GM10266 (cell line): ENCODE measurements at regions not wholly inside any gene's neighbourhood (a gene's known extent, or its start where the extent isn't known, plus 50 kb on each side); places are given as distances from the start of the nearest gene placed in this dataset.

Experiments used
- DNase-seq: peaks from one replicate; pipeline ENCODE4 v3.0.0; 2012; ENCODE audit errors: extremely low spot score
- TF ChIP-seq, protein P1 (sequence below): IDR thresholded peaks from 2 replicates; pipeline ENCODE4 v1.5.1; 2012; ENCODE audit warnings: mild to moderate bottlenecking, low read depth; ENCODE audit not compliant: control insufficient read depth, insufficient read depth; ENCODE audit errors: missing control alignments

- TF ChIP-seq, protein P1, sequence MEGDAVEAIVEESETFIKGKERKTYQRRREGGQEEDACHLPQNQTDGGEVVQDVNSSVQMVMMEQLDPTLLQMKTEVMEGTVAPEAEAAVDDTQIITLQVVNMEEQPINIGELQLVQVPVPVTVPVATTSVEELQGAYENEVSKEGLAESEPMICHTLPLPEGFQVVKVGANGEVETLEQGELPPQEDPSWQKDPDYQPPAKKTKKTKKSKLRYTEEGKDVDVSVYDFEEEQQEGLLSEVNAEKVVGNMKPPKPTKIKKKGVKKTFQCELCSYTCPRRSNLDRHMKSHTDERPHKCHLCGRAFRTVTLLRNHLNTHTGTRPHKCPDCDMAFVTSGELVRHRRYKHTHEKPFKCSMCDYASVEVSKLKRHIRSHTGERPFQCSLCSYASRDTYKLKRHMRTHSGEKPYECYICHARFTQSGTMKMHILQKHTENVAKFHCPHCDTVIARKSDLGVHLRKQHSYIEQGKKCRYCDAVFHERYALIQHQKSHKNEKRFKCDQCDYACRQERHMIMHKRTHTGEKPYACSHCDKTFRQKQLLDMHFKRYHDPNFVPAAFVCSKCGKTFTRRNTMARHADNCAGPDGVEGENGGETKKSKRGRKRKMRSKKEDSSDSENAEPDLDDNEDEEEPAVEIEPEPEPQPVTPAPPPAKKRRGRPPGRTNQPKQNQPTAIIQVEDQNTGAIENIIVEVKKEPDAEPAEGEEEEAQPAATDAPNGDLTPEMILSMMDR: no peak
- no peak for DNase-seq
Measured at GRCh38 chr22:22810018-22810427, 77.6 kb upstream of the IGLL5 start.

- TF ChIP-seq, protein P1: no peak
- no peak for DNase-seq
Measured at GRCh38 chr22:22810471-22810870, 77.1 kb upstream of the IGLL5 start.

GRCh38 chr22:22811016-22812009, 76.3 kb upstream of the IGLL5 start:
- no peak for DNase-seq
- TF ChIP-seq, protein P1: no peak

DNA sequence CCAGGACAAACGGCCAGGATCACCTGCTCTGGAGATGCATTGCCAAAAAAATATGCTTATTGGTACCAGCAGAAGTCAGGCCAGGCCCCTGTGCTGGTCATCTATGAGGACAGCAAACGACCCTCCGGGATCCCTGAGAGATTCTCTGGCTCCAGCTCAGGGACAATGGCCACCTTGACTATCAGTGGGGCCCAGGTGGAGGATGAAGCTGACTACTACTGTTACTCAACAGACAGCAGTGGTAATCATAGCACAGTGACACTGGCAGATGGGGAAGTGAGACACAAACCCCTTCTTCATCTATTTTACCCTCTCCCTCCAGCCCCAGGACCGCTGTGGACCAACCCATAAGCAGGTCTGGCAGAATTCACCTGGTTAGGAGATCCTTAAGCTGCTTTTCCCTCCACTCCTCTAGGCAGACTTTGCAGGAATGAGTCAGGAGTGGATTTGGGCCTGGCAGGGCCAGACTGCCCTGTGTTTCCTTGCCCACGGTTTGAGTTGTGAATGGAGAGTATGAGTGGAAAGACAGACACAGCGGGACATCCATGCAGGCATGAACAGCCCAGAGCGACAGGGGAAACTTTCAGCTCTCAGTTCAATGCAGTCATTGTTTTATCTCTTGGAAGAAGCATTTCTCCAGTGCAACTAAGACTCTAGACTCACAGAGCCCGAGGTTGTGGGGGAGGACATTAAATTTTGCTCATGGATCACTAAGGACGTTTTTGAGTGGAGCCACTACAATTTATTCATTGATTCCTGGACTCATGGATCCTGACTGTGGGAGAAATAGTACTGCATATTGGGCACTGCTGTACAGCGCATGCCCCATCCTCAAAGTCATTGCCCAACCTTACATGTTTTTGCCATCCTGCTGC, 75.3 kb upstream of the IGLL5 start:
- DNase-seq: no peak

DNA sequence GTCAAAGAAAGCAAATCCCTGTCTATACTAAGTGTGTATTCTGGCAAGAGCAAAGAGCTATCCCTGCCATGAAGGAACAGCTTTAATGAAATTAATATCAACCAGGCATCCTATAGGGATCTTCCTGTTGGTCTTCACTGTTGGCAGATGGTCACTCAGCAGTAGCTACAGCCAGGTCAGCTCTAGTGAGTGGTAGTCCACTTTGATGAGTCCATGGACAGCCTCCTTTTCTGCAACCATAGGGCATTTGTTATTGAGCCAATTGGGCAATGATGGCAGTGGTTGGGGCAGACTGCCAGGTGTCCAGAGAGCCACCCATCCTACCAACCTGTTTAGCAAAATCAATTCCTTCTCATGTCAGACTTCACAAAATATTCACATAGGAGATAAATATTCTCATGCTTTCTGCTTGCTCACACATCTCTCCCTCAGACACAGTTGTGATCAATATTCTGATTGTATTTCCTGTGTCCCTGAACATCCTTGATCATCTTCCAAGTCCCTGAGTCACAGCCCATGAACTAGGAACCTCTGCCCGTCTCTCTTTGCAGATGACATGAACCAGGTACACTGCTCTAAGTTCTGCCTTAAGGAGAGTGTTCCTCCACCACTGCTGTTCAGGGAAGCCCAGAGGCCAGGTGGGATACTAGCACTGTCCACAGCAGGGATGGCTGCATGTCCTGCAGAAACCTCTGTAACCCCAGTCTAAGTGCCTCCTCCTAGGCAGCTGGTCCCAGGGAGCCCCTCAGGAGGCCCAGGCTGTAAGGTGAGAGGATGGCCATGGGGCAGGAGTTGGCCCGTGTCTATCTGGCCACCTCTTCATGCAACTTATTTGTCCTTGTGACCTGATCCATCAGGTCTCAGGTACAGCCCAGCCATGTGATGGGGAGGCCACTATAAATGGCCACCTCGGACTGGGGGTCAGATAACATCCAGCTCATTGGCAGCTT, 74.2 kb upstream of the IGLL5 start:
- TF ChIP-seq, protein P1: no peak
- no peak for DNase-seq

More for the DNA sequence above, 75.3 kb upstream of the IGLL5 start:
- TF ChIP-seq, protein P1: no peak

DNA sequence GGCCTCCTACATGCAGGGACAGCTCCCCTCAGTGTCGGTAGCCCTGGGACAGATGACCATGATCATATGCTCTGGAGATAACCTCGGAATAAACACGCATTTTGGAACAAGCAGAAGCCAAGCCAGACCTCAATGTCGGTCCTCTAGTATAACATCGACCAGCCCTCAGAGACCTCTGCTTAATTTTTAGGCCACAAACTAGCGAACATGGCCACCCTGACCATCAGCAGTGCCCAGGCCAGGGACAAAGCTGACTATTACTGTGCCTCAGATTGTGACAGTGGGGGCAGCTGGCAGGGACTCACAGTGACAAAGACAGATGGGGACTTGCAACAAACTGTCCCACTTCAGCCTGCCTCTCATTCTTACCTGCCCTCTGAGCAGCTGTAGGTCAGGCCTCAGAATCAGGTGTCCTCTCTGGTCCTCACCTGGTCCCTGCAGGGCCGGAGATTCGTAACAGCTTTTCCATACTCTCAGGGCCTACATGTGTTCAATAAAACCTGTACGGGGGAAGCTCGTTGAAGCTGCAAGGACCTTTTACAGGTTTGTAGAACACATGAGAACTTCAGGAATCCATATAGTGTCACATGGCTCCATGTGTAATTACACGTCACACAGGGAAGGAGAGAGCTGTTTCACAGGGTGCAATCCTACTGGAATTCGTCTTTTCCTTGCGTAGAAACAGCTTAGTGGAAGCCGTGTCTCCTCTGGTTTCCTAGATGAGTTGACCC, 72.8 kb upstream of the IGLL5 start:
- TF ChIP-seq, protein P1: no peak

More for the DNA sequence above, 72.8 kb upstream of the IGLL5 start:
- DNase-seq: no peak
